ENCODE measurements at regions not wholly inside any gene's neighbourhood (a gene's known extent, or its start where the extent isn't known, plus 50 kb on each side); places are given as distances from the start of the nearest gene placed in this dataset.

- WGBS, 2 donors (ENCODE audit: low coverage in 1 of 2) = 20% methylated on average over 3 to 6 of the region's 6 CpGs
- Histone ChIP-seq H3K4me1 (peaks cover 8 to 29% (median 8%) of the 10 kb centered on the region in 3 donors), H3K27ac (peak overlapping the region; percentile 23 to 68 (median 38)), H3K4me3 (peak overlapping the region in 1 of 2 donors; percentile 14), H3K36me3 (no peaks in the 10 kb centered on the region), H3K27me3 (no peaks in the 10 kb centered on the region), H3K9me3 (no peaks in the 10 kb centered on the region)
- ATAC-seq = no peak
- TF ChIP-seq POLR2AphosphoS5 (IDR thresholded peaks at IDR 0.05) (no peak), CTCF (IDR thresholded peaks at IDR 0.05) (no peak), POLR2A (IDR thresholded peaks at IDR 0.05) (no peak), EP300 (IDR thresholded peaks at IDR 0.05) (no peak)
Observed at GRCh38 chr9:13608451-13608850, 329.0 kb upstream of the MPDZ start.

- ATAC-seq = no peak
- H3K27ac ChIP-seq = peak overlapping the region in 3 of 4 donors; percentile 27 to 68 (median 50)
- no peaks in the 10 kb centered on the region for H3K36me3 ChIP-seq
- H3K9me3 ChIP-seq = no peaks in the 10 kb centered on the region
- TF ChIP-seq POLR2AphosphoS5 (IDR thresholded peaks at IDR 0.05) (no peak), EP300 (IDR thresholded peaks at IDR 0.05) (no peak), CTCF (IDR thresholded peaks at IDR 0.05) (no peak), POLR2A (IDR thresholded peaks at IDR 0.05) (no peak)
- peak overlapping the region in 1 of 2 donors; percentile 14 for H3K4me3 ChIP-seq
- 10% methylated on average over 5 to 6 of the region's 6 CpGs for WGBS, 2 donors (ENCODE audit: low coverage in 1 of 2)
- H3K4me1 ChIP-seq = peaks cover 8 to 29% (median 8%) of the 10 kb centered on the region in 3 donors
- H3K27me3 ChIP-seq = no peaks in the 10 kb centered on the region
Observed at GRCh38 chr9:13607481-13608441, 328.3 kb upstream of the MPDZ start.

GRCh38 chr9:13606586-13606985 lies 327.1 kb upstream of the MPDZ start:
- TF ChIP-seq POLR2A (IDR thresholded peaks at IDR 0.05) = no peak
- no peak for TF ChIP-seq EP300 (IDR thresholded peaks at IDR 0.05)
- no peak for TF ChIP-seq POLR2AphosphoS5 (IDR thresholded peaks at IDR 0.05)
- peaks cover 8 to 29% (median 8%) of the 10 kb centered on the region in 3 donors for H3K4me1 ChIP-seq
- no peak overlapping the region for H3K27ac ChIP-seq
- WGBS, 2 donors (ENCODE audit: low coverage in 1 of 2) = 11 to 17% methylated on average over 4 to 5 of the region's 5 CpGs
- H3K36me3 ChIP-seq = no peaks in the 10 kb centered on the region
- no peak for ATAC-seq
- H3K9me3 ChIP-seq = no peaks in the 10 kb centered on the region
- H3K27me3 ChIP-seq = no peaks in the 10 kb centered on the region
- H3K4me3 ChIP-seq = no peak overlapping the region

- Histone ChIP-seq H3K4me1 (peaks cover 8 to 28% (median 8%) of the 10 kb centered on the region in 3 donors), H3K27ac (no peak overlapping the region), H3K27me3 (no peaks in the 10 kb centered on the region), H3K4me3 (no peak overlapping the region), H3K9me3 (no peaks in the 10 kb centered on the region), H3K36me3 (no peaks in the 10 kb centered on the region)
- TF ChIP-seq POLR2A (IDR thresholded peaks at IDR 0.05) = no peak
- TF ChIP-seq CTCF (IDR thresholded peaks at IDR 0.05) = no peak
- no peak for TF ChIP-seq EP300 (IDR thresholded peaks at IDR 0.05)
- ATAC-seq = no peak
- WGBS, 2 donors (ENCODE audit: low coverage in 1 of 2) = 44 to 59% methylated on average over 2 to 3 of the region's 3 CpGs
Observed at GRCh38 chr9:13603921-13604320, 324.4 kb upstream of the MPDZ start.

GRCh38 chr9:13598738-13599137 lies 319.2 kb upstream of the MPDZ start:
- no peak for TF ChIP-seq POLR2A (IDR thresholded peaks at IDR 0.05)
- no peak for TF ChIP-seq EP300 (IDR thresholded peaks at IDR 0.05)
- H3K4me3 ChIP-seq = no peak overlapping the region
- no peaks in the 10 kb centered on the region for H3K27me3 ChIP-seq
- no peaks in the 10 kb centered on the region for H3K36me3 ChIP-seq
- no peaks in the 10 kb centered on the region for H3K9me3 ChIP-seq
- no peaks in the 10 kb centered on the region for H3K4me1 ChIP-seq
- no peak overlapping the region for H3K27ac ChIP-seq
- ATAC-seq = no peak

- Histone ChIP-seq H3K4me3 (no peak overlapping the region), H3K4me1 (no peaks in the 10 kb centered on the region), H3K27ac (no peak overlapping the region), H3K9me3 (no peaks in the 10 kb centered on the region), H3K36me3 (no peaks in the 10 kb centered on the region), H3K27me3 (no peaks in the 10 kb centered on the region)
- 82 to 97% methylated on average over 3 to 5 of the region's 5 CpGs for WGBS, 2 donors (ENCODE audit: low coverage in 1 of 2)
- TF ChIP-seq POLR2A (IDR thresholded peaks at IDR 0.05) (no peak), POLR2AphosphoS5 (IDR thresholded peaks at IDR 0.05) (no peak), EP300 (IDR thresholded peaks at IDR 0.05) (no peak), CTCF (IDR thresholded peaks at IDR 0.05) (no peak)
- ATAC-seq = no peak
Observed at GRCh38 chr9:13597427-13597826, 317.9 kb upstream of the MPDZ start.

Data from gastroesophageal sphincter (tissue), 4 donors.